NCI-H1092 (cell line): ENCODE measurements at regions not wholly inside any gene's neighbourhood (a gene's known extent, or its start where the extent isn't known, plus 50 kb on each side); places are given as distances from the start of the nearest gene placed in this dataset.
"Not testable (repeated sequence)": the region's sequence is repeated elsewhere in the genome, so short reads cannot be mapped to it uniquely, and the experiment has no call there.

Source experiments
- DNase-seq: peaks from one replicate; lab custom pipeline; 2025; lab: John Stamatoyannopoulos, UW

GRCh38 chr6:48403587-48403986, 292.6 kb upstream of the PTCHD4 start:
- no peak for DNase-seq

GRCh38 chr6:48401016-48401415, 290.0 kb upstream of the PTCHD4 start:
- no peak for DNase-seq

DNA sequence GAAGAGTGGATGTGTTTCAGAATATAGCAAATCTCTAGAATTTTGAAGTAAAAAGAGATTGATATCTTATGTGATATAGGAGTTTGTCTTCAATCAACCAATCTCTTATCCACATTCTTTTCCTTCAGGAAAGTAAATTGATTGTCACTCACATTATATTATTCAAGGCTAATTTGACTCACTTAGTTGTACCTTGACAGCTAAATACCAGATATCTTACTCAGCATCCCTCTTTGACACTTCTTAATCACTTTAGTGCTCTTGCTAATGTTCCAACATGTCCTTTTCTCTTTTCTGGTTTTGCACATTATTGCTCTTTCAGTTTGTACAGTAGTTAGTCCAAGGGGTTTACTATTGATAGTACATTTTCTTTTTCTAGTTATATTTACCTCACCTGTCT, 286.9 kb upstream of the PTCHD4 start:
- DNase-seq, result no peak

DNA sequence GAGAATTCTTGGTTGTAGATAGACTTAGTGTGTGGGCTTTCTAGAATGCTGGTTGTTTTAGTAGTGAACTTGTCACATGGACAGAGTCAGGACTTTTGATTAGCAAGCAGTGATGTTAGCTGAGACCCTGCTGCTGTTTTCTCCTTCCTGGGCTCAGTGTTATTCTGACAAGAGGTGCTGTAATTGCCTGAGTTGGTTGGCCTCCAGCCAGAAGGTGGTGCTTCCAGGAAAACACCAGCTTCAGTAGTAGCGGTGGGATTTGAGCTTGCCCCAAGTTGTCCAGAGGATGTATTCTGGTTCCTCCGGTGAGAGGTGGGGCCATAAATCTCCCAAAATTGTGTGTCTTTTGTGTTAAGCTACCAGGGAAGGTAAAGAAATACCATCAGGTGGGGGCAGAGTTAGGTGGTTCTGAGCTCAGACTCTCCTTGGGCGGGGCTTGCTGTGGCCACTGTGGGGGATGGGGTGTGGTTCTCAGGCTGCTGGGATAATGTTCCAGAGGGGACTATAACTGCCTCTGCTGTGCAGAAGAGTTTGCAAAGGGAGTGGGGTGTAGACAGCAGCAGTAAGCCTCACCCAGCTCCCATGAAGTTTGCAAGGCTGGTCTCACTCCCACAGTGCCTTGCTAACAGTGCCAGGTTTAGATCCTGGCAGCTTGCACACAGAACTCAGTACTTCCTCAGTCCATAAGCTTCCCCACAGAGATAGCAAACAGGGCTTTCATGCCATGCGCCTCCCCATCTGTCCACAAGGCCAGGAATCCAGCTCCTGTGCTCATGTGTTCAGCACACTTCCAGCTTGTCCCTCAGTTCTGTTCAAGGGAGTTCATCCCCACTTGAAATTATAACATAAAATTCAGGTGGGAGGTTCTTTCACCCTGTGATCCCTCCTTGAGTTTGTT, 278.4 kb upstream of the PTCHD4 start:
- DNase-seq, result no peak

DNA sequence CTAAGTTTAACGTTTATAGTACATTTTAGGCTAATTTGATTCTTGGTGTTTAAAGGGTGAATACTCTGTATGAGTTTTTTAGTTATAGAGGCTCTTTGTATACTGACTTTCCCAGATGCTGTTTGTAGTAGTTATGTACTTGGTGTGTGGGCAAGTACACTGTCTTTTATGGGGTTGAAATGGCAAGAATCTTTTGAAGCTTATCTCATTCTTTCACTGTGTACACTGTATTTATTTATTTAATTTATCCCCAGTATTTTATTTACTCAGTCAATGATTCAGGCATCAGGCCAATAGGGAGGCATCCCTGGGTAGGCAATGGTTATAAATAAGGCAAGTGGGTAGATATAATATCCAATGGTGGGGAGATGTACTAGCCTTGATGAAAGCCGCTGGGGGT, 277.0 kb upstream of the PTCHD4 start:
- no peak for DNase-seq

GRCh38 chr6:48378884-48379407, 267.9 kb upstream of the PTCHD4 start:
- no peak for DNase-seq

DNA sequence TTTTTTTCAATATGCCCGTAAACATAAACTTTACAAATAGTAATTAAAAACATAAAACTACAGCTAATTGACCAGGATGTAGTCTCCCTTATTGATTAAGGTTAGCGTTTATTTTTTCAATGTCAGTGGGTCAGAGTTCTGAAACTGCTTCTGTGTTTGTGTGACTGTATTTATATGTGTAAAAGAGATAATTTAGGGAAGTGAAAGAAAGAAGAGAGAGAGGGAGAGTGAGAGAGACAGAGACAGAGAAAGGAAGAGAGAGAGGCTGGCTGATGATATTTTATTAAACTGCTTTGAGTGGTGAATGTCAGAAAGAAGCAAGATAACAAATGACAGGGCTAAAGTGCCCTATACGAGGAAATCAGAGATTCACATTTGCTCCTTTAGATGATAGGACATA, 266.1 kb upstream of the PTCHD4 start:
- no peak for DNase-seq

- not testable (repeated sequence) for DNase-seq
These were observed 260.2 kb upstream of the PTCHD4 start for GRCh38 chr6:48371226-48371625.

DNA sequence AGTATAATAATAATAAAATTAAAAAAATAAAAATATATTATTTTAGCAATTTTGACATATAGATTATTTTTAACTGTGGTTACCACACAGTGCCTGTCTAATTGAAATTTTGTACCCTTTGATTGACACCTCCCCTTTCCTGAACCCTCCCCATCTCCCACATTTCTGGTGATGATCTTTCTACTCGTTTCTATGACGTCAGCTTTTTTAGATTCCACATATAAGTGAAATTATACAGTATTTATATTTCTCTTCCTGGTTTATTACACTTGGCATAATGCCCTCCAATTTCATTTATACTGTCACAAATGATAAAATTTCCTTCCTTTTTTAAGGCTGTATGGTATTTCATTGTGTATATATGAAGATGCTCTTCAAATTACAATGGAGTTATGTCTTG, 258.1 kb upstream of the PTCHD4 start:
- DNase-seq, result no peak

DNA sequence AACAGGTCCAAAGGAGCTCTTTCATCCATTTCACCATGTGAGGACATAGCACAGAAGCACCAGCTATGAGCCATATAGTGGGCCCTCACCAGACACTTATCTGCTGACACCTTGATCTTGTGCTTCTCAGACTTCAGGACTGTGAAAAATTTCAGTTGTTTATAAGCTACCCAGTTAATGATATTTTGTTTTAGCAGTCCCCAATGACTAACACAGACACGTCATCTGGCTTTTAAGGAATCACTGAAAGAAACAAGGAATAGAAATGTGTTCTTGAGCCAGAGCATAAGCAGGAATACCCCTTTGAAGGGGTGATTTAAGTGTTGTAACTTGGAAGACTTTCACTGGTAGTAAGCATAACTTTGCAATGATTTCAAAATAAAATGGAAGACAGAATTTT, 214.7 kb upstream of the PTCHD4 start:
- DNase-seq, result no peak

DNA sequence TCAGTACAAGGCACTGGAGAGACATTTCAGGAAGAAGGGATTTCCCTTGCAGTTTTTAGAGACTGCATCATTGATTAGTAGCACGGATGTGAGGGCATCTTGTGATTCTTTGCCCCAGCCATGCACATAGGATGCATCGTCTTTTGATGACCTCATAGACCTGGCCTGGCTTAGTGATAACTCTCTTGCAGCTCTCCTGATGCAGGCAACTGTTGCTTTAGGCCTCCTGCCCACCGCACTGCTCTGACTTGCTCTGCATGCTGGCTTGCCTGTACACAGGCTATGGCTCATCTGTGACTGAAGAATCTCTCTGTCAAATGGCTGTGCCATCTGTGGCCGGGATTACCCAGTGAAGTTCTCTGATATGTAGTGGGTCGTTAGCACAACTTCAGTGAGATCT, 207.7 kb upstream of the PTCHD4 start:
- no peak for DNase-seq

- DNase-seq, result no peak
These were observed 204.9 kb upstream of the PTCHD4 start for GRCh38 chr6:48315915-48316314.

GRCh38 chr6:48315051-48315719, 204.2 kb upstream of the PTCHD4 start:
- no peak for DNase-seq

- no peak for DNase-seq
These were observed 200.3 kb upstream of the PTCHD4 start for GRCh38 chr6:48311301-48311700.

- no peak for DNase-seq
These were observed 196.6 kb upstream of the PTCHD4 start for GRCh38 chr6:48307573-48307972.

- DNase-seq, result no peak
These were observed 179.6 kb upstream of the PTCHD4 start for GRCh38 chr6:48290595-48290994.

- no peak for DNase-seq
These were observed 178.8 kb upstream of the PTCHD4 start for GRCh38 chr6:48289841-48290240.

DNA sequence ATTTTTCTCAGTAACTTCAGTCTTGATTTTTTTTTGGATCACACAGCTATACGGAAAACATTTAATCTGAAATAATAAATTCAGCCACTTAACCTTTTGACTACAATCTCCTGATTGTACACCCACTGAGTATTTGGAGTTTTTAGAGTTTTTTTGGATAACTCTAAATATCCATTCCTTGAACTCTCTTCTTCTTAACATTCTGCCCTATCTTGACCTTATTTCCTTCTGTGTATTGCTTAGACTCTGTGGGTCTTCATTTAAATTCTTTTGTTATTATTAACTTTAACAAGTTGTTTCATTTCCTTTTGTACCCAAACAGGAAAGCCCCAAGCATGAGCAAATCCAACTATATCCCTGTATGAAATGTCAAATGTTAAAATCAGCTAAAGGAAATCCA, 170.2 kb upstream of the PTCHD4 start:
- DNase-seq, result no peak

DNA sequence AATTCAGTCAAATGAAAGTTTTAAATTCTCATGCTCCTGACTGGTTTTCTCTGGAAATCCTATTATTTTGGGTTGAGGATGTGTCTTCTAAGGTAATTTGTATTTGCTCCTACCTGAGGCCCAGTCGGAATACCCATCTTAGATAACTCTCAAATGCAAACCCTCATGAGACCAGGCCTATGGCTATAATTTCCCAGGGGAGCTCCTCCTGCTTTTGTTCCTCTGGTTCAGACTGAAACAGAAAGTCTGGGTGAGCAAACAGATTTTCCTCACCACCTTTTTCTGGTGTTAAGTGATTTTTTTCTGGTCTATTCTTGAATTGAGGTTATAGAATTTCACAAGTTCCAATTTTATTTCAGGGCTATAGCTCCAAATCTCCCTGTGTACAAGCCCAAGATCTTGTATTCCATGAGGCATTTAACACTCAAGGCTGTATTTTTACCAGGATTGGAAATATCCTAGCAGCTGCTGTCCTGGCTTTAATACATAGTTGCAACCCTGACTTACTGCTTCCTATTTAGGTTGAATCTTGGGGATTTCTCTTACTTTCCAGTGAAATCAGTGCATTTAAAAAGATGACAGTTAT, 169.1 kb upstream of the PTCHD4 start:
- DNase-seq, result no peak

- no peak for DNase-seq
These were observed 167.3 kb upstream of the PTCHD4 start for GRCh38 chr6:48278261-48278660.

DNA sequence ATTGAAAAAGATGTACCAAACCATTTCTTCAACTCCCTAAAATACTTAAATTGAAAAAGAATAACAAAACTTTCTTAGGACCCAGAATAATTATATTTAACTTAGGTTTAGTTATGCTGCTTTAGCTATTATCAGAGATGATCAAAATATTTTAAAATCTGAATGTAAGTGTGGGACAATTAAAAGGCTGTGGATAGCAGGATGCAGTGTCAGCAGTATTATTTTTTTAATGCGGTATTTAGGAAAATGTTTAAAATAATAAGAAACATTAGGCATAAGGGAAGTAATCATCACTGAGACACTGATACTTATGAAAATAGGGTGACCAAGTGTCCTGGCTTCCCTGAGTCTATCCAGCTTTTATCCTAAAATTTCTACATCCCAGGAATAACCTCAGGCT, 161.5 kb upstream of the PTCHD4 start:
- no peak for DNase-seq

DNA sequence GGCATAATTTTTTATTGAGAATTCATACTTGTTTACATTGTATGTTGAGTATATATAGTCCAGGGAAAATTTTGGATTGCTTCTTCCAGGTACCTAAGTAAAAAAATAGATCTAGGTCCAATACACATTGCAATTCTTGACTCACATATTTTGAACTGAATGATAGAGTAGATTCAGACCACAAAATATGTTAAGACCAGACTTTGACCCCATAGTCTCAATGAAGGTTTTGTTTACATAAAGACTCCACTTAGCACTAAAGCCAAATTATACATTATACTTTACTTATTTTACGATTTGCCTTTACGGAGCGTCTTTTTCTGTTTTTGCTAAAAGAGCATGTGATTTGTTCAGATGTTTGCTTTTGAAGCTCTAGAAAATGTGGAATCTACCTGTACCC, 144.1 kb upstream of the PTCHD4 start:
- DNase-seq, result no peak

DNA sequence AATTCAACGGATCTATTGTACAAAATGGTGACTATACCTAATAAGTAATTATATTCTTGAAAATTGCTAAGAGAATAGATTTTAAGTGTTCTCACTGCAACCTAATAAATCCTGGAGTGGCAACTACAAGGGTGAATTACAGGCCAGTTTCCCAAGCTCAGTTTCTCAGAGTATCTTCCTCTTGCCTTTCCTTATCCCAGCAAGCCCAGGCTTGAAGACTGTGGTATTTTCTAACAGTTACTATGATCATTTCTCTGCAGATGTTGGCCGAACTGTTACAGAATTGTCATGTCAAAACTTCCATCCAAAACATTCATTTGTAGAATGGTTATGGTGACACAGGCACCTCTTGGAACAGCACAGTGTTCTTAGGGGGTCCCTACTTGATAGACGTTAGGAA, 138.1 kb upstream of the PTCHD4 start:
- no peak for DNase-seq
